ENCODE measurements at regions not wholly inside any gene's neighbourhood (a gene's known extent, or its start where the extent isn't known, plus 50 kb on each side); places are given as distances from the start of the nearest gene placed in this dataset.

DNA sequence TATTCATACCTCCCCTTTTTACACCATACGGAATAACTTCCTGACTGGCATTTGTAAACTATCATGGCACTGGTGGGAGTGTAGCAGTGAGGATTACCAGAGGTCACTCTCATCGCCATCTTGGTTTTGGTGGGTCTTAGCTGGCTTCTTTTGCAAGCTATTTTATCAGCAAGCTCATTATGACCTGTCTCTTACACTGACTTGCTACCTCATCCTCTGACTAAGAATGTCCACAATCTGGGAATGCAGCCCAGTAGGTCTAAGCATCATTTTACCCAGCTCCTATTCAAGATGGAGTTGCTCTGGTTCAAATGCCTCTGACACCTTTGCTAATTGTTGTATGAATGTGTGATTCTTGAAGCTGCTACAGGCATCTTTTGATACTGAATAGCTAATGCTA is 950.8 kb upstream of the SLC39A10 start:
- TF ChIP-seq RCOR2 (CRISPR knock-in tag; IDR thresholded peaks at IDR 0.05): no peak
- no peak for TF ChIP-seq GTF2F1 (IDR thresholded peaks at IDR 0.05; ENCODE audit: low read length)
- no peak for TF ChIP-seq MXI1 (IDR thresholded peaks at IDR 0.05; ENCODE audit: borderline replicate concordance, low read depth, low read length)
- TF ChIP-seq ZFP36 (IDR thresholded peaks at IDR 0.05; ENCODE audit: borderline replicate concordance, low read depth, low read length, partially characterized antibody): no peak
- no peak for TF ChIP-seq ZNF547 (CRISPR knock-in tag; IDR thresholded peaks at IDR 0.05)
- no peak for TF ChIP-seq NFIC (IDR thresholded peaks at IDR 0.05; ENCODE audit: low read length)
- TF ChIP-seq ZNF501 (CRISPR knock-in tag; IDR thresholded peaks at IDR 0.05): no peak
- TF ChIP-seq ZNF747 (CRISPR knock-in tag; IDR thresholded peaks at IDR 0.05; ENCODE audit: borderline replicate concordance): no peak
- TF ChIP-seq SKI (IDR thresholded peaks at IDR 0.05; ENCODE audit: partially characterized antibody): no peak
- TF ChIP-seq, protein P1, sequence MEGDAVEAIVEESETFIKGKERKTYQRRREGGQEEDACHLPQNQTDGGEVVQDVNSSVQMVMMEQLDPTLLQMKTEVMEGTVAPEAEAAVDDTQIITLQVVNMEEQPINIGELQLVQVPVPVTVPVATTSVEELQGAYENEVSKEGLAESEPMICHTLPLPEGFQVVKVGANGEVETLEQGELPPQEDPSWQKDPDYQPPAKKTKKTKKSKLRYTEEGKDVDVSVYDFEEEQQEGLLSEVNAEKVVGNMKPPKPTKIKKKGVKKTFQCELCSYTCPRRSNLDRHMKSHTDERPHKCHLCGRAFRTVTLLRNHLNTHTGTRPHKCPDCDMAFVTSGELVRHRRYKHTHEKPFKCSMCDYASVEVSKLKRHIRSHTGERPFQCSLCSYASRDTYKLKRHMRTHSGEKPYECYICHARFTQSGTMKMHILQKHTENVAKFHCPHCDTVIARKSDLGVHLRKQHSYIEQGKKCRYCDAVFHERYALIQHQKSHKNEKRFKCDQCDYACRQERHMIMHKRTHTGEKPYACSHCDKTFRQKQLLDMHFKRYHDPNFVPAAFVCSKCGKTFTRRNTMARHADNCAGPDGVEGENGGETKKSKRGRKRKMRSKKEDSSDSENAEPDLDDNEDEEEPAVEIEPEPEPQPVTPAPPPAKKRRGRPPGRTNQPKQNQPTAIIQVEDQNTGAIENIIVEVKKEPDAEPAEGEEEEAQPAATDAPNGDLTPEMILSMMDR (CRISPR knock-in tag; IDR thresholded peaks at IDR 0.05): no peak
- TF ChIP-seq, protein P2, sequence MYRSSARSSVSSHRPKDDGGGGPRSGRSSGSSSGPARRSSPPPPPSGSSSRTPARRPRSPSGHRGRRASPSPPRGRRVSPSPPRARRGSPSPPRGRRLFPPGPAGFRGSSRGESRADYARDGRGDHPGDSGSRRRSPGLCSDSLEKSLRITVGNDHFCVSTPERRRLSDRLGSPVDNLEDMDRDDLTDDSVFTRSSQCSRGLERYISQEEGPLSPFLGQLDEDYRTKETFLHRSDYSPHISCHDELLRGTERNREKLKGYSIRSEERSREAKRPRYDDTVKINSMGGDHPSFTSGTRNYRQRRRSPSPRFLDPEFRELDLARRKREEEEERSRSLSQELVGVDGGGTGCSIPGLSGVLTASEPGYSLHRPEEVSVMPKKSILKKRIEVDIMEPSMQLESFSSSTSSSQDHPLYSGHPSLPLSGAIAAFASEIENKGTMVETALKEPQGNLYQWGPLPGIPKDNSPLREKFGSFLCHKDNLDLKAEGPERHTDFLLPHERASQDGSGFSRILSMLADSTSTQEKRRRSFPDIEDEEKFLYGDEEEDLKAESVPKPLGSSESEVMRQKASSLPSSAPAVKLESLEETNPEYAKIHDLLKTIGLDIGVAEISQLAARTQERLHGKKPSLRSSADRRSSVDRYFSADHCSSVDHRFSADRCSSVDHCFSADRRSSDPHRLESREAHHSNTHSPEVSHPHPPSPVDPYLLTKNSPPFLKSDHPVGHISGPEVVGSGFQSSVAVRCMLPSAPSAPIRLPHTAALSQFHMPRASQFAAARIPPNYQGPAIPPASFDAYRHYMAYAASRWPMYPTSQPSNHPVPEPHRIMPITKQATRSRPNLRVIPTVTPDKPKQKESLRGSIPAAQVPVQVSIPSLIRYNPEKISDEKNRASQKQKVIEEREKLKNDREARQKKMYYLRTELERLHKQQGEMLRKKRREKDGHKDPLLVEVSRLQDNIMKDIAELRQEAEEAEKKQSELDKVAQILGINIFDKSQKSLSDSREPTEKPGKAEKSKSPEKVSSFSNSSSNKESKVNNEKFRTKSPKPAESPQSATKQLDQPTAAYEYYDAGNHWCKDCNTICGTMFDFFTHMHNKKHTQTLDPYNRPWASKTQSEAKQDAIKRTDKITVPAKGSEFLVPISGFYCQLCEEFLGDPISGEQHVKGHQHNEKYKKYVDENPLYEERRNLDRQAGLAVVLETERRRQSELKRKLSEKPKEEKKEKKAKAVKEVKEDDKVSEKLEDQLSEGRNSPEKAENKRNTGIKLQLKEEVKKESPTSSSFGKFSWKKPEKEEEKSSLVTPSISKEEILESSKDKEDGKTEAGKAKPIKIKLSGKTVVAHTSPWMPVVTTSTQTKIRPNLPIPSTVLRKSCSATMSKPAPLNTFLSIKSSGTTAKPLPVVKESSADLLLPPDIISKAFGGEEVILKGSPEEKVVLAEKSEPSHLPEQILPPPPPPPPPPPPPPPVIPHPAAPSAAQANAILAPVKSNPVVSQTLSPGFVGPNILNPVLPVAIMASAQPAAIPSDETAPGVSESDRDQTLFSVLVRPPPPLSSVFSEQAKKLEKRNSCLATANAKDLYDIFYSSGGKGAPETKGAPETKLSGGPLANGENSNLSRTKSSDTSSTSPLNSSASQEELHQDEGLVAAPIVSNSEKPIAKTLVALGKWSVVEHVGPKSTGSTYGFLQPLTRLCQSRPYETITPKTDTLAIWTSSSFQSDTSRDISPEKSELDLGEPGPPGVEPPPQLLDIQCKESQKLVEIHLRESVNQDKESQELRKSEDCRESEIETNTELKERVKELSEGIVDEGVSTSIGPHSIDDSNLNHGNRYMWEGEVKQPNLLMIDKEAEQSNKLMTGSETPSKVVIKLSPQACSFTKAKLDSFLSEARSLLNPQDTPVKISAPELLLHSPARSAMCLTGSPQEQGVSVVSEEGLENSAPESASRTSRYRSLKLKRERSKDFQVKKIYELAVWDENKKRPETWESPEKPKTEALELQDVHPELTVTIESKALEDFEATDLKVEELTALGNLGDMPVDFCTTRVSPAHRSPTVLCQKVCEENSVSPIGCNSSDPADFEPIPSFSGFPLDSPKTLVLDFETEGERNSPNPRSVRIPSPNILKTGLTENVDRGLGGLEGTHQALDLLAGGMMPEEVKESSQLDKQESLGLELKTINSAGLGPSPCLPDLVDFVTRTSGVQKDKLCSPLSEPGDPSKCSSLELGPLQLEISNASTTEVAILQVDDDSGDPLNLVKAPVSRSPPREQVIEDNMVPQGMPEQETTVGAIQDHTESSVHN (CRISPR knock-in tag; IDR thresholded peaks at IDR 0.05): no peak
- TF ChIP-seq, protein P3, sequence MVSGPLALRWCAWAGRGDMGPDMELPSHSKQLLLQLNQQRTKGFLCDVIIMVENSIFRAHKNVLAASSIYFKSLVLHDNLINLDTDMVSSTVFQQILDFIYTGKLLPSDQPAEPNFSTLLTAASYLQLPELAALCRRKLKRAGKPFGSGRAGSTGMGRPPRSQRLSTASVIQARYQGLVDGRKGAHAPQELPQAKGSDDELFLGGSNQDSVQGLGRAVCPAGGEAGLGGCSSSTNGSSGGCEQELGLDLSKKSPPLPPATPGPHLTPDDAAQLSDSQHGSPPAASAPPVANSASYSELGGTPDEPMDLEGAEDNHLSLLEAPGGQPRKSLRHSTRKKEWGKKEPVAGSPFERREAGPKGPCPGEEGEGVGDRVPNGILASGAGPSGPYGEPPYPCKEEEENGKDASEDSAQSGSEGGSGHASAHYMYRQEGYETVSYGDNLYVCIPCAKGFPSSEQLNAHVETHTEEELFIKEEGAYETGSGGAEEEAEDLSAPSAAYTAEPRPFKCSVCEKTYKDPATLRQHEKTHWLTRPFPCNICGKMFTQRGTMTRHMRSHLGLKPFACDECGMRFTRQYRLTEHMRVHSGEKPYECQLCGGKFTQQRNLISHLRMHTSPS (CRISPR knock-in tag; IDR thresholded peaks at IDR 0.05; ENCODE audit: low read depth): no peak
